Posterior cingulate gyrus (tissue), 11 donors: ENCODE measurements at regions not wholly inside any gene's neighbourhood (a gene's known extent, or its start where the extent isn't known, plus 50 kb on each side); places are given as distances from the start of the nearest gene placed in this dataset.

Source experiments
- DNase-seq, 10 donors: peaks; one replicate each; pipeline versions ENCODE4 v3.0.0 to v3.0.0-alpha.2; 2020 to 2021; ENCODE audit warnings: mixed read lengths in 3 of 10
- intact Hi-C: fragments of 100-400 bp; cut with DNase I; formaldehyde crosslinking; loops from one replicate; pipeline ENCODE4 v1.15.1; 2023

GRCh38 chr10:7507887-7508726, 97.3 kb upstream of the SFMBT2 start:
- intact Hi-C loops: no loop called here
- no peak for DNase-seq

- intact Hi-C loops: no loop called here
- no peak for DNase-seq
Observed at GRCh38 chr10:7506571-7506970, 95.7 kb upstream of the SFMBT2 start.

GRCh38 chr10:7505196-7505595, 94.4 kb upstream of the SFMBT2 start:
- DNase-seq: no peak
- intact Hi-C loops: no loop called here

GRCh38 chr10:7503190-7503589, 92.4 kb upstream of the SFMBT2 start:
- no peak for DNase-seq
- intact Hi-C loops: no loop called here

- intact Hi-C loops: no loop called here
- DNase-seq: no peak
Observed at GRCh38 chr10:7501157-7501556, 90.3 kb upstream of the SFMBT2 start.

GRCh38 chr10:7498111-7498510, 87.3 kb upstream of the SFMBT2 start:
- DNase-seq: no peak
- intact Hi-C loops: no loop called here

- intact Hi-C loops: no loop called here
- DNase-seq: no peak
Observed at GRCh38 chr10:7493996-7494395, 83.2 kb upstream of the SFMBT2 start.

- intact Hi-C loops: no loop called here
- no peak for DNase-seq
Observed at GRCh38 chr10:7492660-7493046, 81.8 kb upstream of the SFMBT2 start.

- intact Hi-C loops: no loop called here
Observed at GRCh38 chr10:7491949-7492659, 81.3 kb upstream of the SFMBT2 start.

GRCh38 chr10:7491230-7491629, 80.4 kb upstream of the SFMBT2 start:
- intact Hi-C loops: no loop called here

More at GRCh38 chr10:7491949-7492659, 81.3 kb upstream of the SFMBT2 start:
- DNase-seq: no peak

GRCh38 chr10:7488418-7488829, 77.6 kb upstream of the SFMBT2 start:
- intact Hi-C loops: no loop called here
- no peak for DNase-seq

More at GRCh38 chr10:7491230-7491629, 80.4 kb upstream of the SFMBT2 start:
- DNase-seq: no peak

GRCh38 chr10:7487528-7487927, 76.7 kb upstream of the SFMBT2 start:
- DNase-seq: no peak
- intact Hi-C loops: no loop called here

GRCh38 chr10:7486528-7486927, 75.7 kb upstream of the SFMBT2 start:
- no peak for DNase-seq
- intact Hi-C loops: no loop called here

GRCh38 chr10:7485799-7486198, 75.0 kb upstream of the SFMBT2 start:
- no peak for DNase-seq
- intact Hi-C loops: no loop called here

GRCh38 chr10:7485244-7485556, 74.4 kb upstream of the SFMBT2 start:
- DNase-seq: no peak
- intact Hi-C loops: no loop called here

GRCh38 chr10:7484456-7485243, 73.8 kb upstream of the SFMBT2 start:
- intact Hi-C loops: no loop called here
- no peak for DNase-seq

- intact Hi-C loops: no loop called here
Observed at GRCh38 chr10:7483848-7484247, 73.0 kb upstream of the SFMBT2 start.

GRCh38 chr10:7482992-7483391, 72.2 kb upstream of the SFMBT2 start:
- DNase-seq: no peak
- intact Hi-C loops: no loop called here

More at GRCh38 chr10:7483848-7484247, 73.0 kb upstream of the SFMBT2 start:
- DNase-seq: no peak

GRCh38 chr10:7481368-7481765, 70.5 kb upstream of the SFMBT2 start:
- no peak for DNase-seq
- intact Hi-C loops: no loop called here

GRCh38 chr10:7480742-7481367, 70.0 kb upstream of the SFMBT2 start:
- intact Hi-C loops: no loop called here
- DNase-seq: no peak
